HCT116 (cell line): ENCODE measurements at regions not wholly inside any gene's neighbourhood (a gene's known extent, or its start where the extent isn't known, plus 50 kb on each side); places are given as distances from the start of the nearest gene placed in this dataset.

Source experiments
- ATAC-seq: fragments of 200-7000 bp; cut with Tn5 transposase; 2 replicates; pipeline ENCODE4 v1.9.1; 2020; ENCODE audit warnings: mild to moderate bottlenecking, moderate library complexity
- BruUV-seq: library from RNA; stranded (reverse); fragments of 400-500 nt; replicated peaks from 2 replicates; lab custom pipeline; 2021; lab: Mats Ljungman, UMichigan
- CTCF ChIA-PET: fragments of 300-600 bp; sonication (Branson Sonifier 250); formaldehyde crosslinking; loops from one replicate; lab custom pipeline; 2021; ENCODE audit warnings: antibody characterized with exemption; lab: Charles Lee
- POLR2A ChIA-PET: fragments of 300-600, 350-600 bp; sonication (Branson Sonifier 250); formaldehyde crosslinking; loops from one replicate; lab custom pipeline; 2021; ENCODE audit warnings: antibody characterized with exemption; lab: Charles Lee
- RAD21 ChIA-PET, 2 experiments: fragments of 300-600 bp; sonication (Branson Sonifier 250); formaldehyde crosslinking; loops; one replicate each; lab custom pipeline; 2023; ENCODE audit warnings: low total read pairs in 2 of 2; ENCODE audit not compliant: uncharacterized antibody in 2 of 2, unreplicated experiment in 2 of 2, low non-redundant PET in 1 of 2; lab: Charles Lee
- DNase-seq: peaks from one replicate; pipeline ENCODE4 v3.0.0-alpha.2; 2010; ENCODE audit warnings: low read depth, low spot score
- H2AFZ ChIP-seq: fragments of 200-600 bp; shearing (Covaris generic), sonication (generic); 2 replicates; pipeline ENCODE4 v1.6.1; 2017; ENCODE audit warnings: low read depth, mixed run types, mixed read lengths, antibody characterized with exemption, low read length; ENCODE audit not compliant: poor library complexity, severe bottlenecking
- H3K27ac ChIP-seq: 2 replicates; pipeline ENCODE4 v1.5.1; 2012; ENCODE audit warnings: low read depth, low read length
- H3K27me3 ChIP-seq: fragments of 200-600 bp; sonication (generic); 2 replicates; pipeline ENCODE4 v1.6.1; 2016; ENCODE audit warnings: mixed run types, low read length, mixed read lengths; ENCODE audit not compliant: insufficient read depth
- H3K36me3 ChIP-seq, 2 experiments: fragments of 200-500 bp in 1 of 2; fragments of 200-600 bp in 1 of 2; sonication (Bioruptor generic) in 1 of 2; sonication (generic) in 1 of 2; 2 replicates each; pipeline versions ENCODE4 v1.5.1 to v1.6.1; 2014 to 2016; ENCODE audit warnings: low read length in 2 of 2, inconsistent platforms in 1 of 2, mixed read lengths in 1 of 2, mixed run types in 1 of 2; ENCODE audit not compliant: insufficient read depth in 2 of 2, control insufficient read depth in 1 of 2
- H3K4me1 ChIP-seq, 2 experiments: fragments of 200-600 bp in 1 of 2; sonication (generic) in 1 of 2; 2 replicates each; pipeline versions ENCODE4 v1.5.1 to v1.6.1; 2012 to 2017; ENCODE audit warnings: low read length in 2 of 2, inconsistent platforms in 1 of 2, mild to moderate bottlenecking in 1 of 2, mixed read lengths in 1 of 2, mixed run types in 1 of 2, moderate library complexity in 1 of 2; ENCODE audit not compliant: insufficient read depth in 2 of 2, control insufficient read depth in 1 of 2
- H3K4me2 ChIP-seq: fragments of 200-600 bp; sonication (generic); 2 replicates; pipeline ENCODE4 v1.6.1; 2017; ENCODE audit warnings: mixed run types, low read length, mixed read lengths
- H3K4me3 ChIP-seq, 2 experiments: fragments of 200-600 bp in 1 of 2; sonication (generic) in 1 of 2; replicated peaks in 1 of 2; 2 replicates each; pipeline ENCODE4 v1.5.1; 2011 to 2016; ENCODE audit warnings: low read length in 2 of 2, control low read depth in 1 of 2, low read depth in 1 of 2, mild to moderate bottlenecking in 1 of 2, mixed read lengths in 1 of 2, mixed run types in 1 of 2
- H3K79me2 ChIP-seq: fragments of 200-600 bp; sonication (generic); 2 replicates; pipeline ENCODE4 v1.6.1; 2017; ENCODE audit warnings: mild to moderate bottlenecking, mixed run types, low read length, moderate library complexity, mixed read lengths; ENCODE audit not compliant: insufficient read depth
- H3K9ac ChIP-seq: fragments of 200-600 bp; sonication (generic); 2 replicates; pipeline ENCODE4 v1.6.1; 2016; ENCODE audit warnings: low read length, mixed read lengths
- H3K9me2 ChIP-seq: fragments of 200-600 bp; sonication (generic), shearing (Covaris generic); 2 replicates; pipeline ENCODE4 v1.6.1; 2017; ENCODE audit warnings: mixed run types, mild to moderate bottlenecking, moderate library complexity; ENCODE audit not compliant: insufficient read depth
- H3K9me3 ChIP-seq, 2 experiments: fragments of 200-500 bp in 1 of 2; fragments of 200-600 bp in 1 of 2; sonication (Bioruptor generic) in 1 of 2; sonication (generic) in 1 of 2; 2 replicates each; pipeline ENCODE4 v1.6.1; 2014 to 2017; ENCODE audit warnings: low read length in 2 of 2, mixed read lengths in 2 of 2, inconsistent platforms in 1 of 2, low read depth in 1 of 2, mild to moderate bottlenecking in 1 of 2, mixed run types in 1 of 2, moderate library complexity in 1 of 2; ENCODE audit not compliant: control insufficient read depth in 1 of 2, insufficient read depth in 1 of 2
- H4K20me1 ChIP-seq: fragments of 200-600 bp; sonication (generic), shearing (Covaris generic); 2 replicates; pipeline ENCODE4 v1.6.1; 2017; ENCODE audit warnings: mixed run types, mild to moderate bottlenecking, moderate library complexity; ENCODE audit not compliant: insufficient read depth
- ATF3 ChIP-seq: IDR thresholded peaks from 2 replicates; pipeline ENCODE4 v1.6.1; 2012
- CBX3 ChIP-seq: IDR thresholded peaks from 2 replicates; pipeline ENCODE4 v1.6.1; 2012; ENCODE audit warnings: low read depth
- CEBPB ChIP-seq: IDR thresholded peaks from 2 replicates; pipeline ENCODE4 v1.6.1; 2012; ENCODE audit warnings: low read depth
- CTCF ChIP-seq, 3 experiments: fragments of 200-600 bp in 1 of 3; sonication (generic) in 1 of 3; IDR thresholded peaks in 2 of 3; conservative IDR thresholded peaks in 1 of 3; 2 replicates each; pipeline ENCODE4 v1.5.1; 2012 to 2017; ENCODE audit warnings: low read depth in 2 of 3, low read length in 2 of 3, antibody characterized with exemption in 1 of 3, borderline replicate concordance in 1 of 3, control low read depth in 1 of 3, mild to moderate bottlenecking in 1 of 3, mixed read lengths in 1 of 3, mixed run types in 1 of 3, moderate library complexity in 1 of 3; ENCODE audit not compliant: insufficient read depth in 1 of 3
- EGR1 ChIP-seq: IDR thresholded peaks from 2 replicates; pipeline ENCODE4 v1.6.1; 2012; ENCODE audit warnings: low read depth
- ELF1 ChIP-seq: IDR thresholded peaks from 2 replicates; pipeline ENCODE4 v1.6.1; 2012; ENCODE audit warnings: low read depth, borderline replicate concordance
- JUND ChIP-seq: IDR thresholded peaks from 2 replicates; pipeline ENCODE4 v1.6.1; 2012
- POLR2A ChIP-seq: IDR thresholded peaks from 2 replicates; pipeline ENCODE4 v1.7.0; 2011; ENCODE audit warnings: borderline replicate concordance; ENCODE audit not compliant: insufficient read depth, insufficient read length; ENCODE audit errors: extremely low read depth
- POLR2AphosphoS5 ChIP-seq: IDR thresholded peaks from 2 replicates; pipeline ENCODE4 v1.6.1; 2011; ENCODE audit warnings: mild to moderate bottlenecking, low read depth, low read length, moderate library complexity
- RAD21 ChIP-seq: IDR thresholded peaks from 2 replicates; pipeline ENCODE4 v1.6.1; 2012; ENCODE audit warnings: low read depth, mild to moderate bottlenecking
- REST ChIP-seq: IDR thresholded peaks from 2 replicates; pipeline ENCODE4 v1.6.1; 2012; ENCODE audit warnings: low read depth
- SIN3A ChIP-seq: IDR thresholded peaks from 2 replicates; pipeline ENCODE4 v1.6.1; 2012; ENCODE audit warnings: low read depth
- SP1 ChIP-seq: IDR thresholded peaks from 2 replicates; pipeline ENCODE4 v1.6.1; 2012; ENCODE audit warnings: low read depth
- SRF ChIP-seq: IDR thresholded peaks from 2 replicates; pipeline ENCODE4 v1.6.1; 2012; ENCODE audit warnings: low read depth
- TCF7L2 ChIP-seq: IDR thresholded peaks from 2 replicates; pipeline ENCODE4 v1.7.0; 2011; ENCODE audit warnings: borderline replicate concordance, inconsistent platforms; ENCODE audit not compliant: insufficient read depth, insufficient read length; ENCODE audit errors: extremely low read depth
- YY1 ChIP-seq: IDR thresholded peaks from 2 replicates; pipeline ENCODE4 v1.6.1; 2011; ENCODE audit warnings: low read length, low read depth, moderate library complexity, mild to moderate bottlenecking; ENCODE audit not compliant: insufficient replicate concordance; ENCODE audit errors: extremely low read depth
- ZFX ChIP-seq: fragments of 450-650 bp; IDR thresholded peaks from 2 replicates; pipeline ENCODE4 v1.6.1; 2017
- ZNF274 ChIP-seq: fragments of 200-500 bp; sonication (Bioruptor generic); IDR thresholded peaks from 2 replicates; pipeline ENCODE4 v1.6.1; 2014; ENCODE audit warnings: mild to moderate bottlenecking, low read depth, low read length, inconsistent platforms
- intact Hi-C: fragments of 100-400 bp; cut with micrococcal nuclease; formaldehyde crosslinking; loops from 2 replicates; pipeline ENCODE4 v1.10.0; 2022

- DNase-seq (no peak), ATAC-seq (no peak)
- Histone ChIP-seq H3K27ac (no peak overlapping the region), H3K9me3 (peaks cover 0 to 8% of the 10 kb centered on the region in 2 experiments; a peak in 2 of 4 replicates), H3K9ac (no peak overlapping the region), H2AFZ (no peak overlapping the region), H3K4me2 (no peak overlapping the region), H4K20me1 (no peaks in the 10 kb centered on the region), H3K27me3 (no peaks in the 10 kb centered on the region), H3K9me2 (no peaks in the 10 kb centered on the region), H3K36me3 (no peaks in the 10 kb centered on the region), H3K4me1 (no peaks in the 10 kb centered on the region), H3K79me2 (no peaks in the 10 kb centered on the region), H3K4me3 (no peak overlapping the region)
- BruUV-seq, result no TSS peak
- RAD21 ChIA-PET, result no interaction called here
- intact Hi-C loops, result no loop called here
- POLR2A ChIA-PET, result no interaction called here
- no peak for TF ChIP-seq ATF3
- TF ChIP-seq JUND, result no peak
- no peak for TF ChIP-seq YY1
- TF ChIP-seq SIN3A, result no peak
- no peak for TF ChIP-seq CTCF (IDR thresholded peaks at IDR 0.05 in 2 of 3, conservative IDR thresholded peaks at IDR 0.05 in 1 of 3; ENCODE audit: borderline replicate concordance in 1 of 3, insufficient read depth in 1 of 3, low read depth in 2 of 3, low read length in 2 of 3)
- TF ChIP-seq ZFX, result no peak
- no peak for TF ChIP-seq POLR2A
- TF ChIP-seq ZNF274, result no peak
- TF ChIP-seq SP1, result no peak
- no peak for TF ChIP-seq RAD21
- no peak for TF ChIP-seq CEBPB
- TF ChIP-seq TCF7L2, result no peak
- TF ChIP-seq REST, result no peak
- no peak for TF ChIP-seq POLR2AphosphoS5
- no peak for TF ChIP-seq EGR1
- TF ChIP-seq CBX3, result no peak
- no peak for TF ChIP-seq SRF
- TF ChIP-seq ELF1, result no peak
- CTCF ChIA-PET, result no interaction called here
Observed at GRCh38 chr10:1860351-1860750, 123.0 kb upstream of the ADARB2 start.
